ENCODE measurements at regions not wholly inside any gene's neighbourhood (a gene's known extent, or its start where the extent isn't known, plus 50 kb on each side); places are given as distances from the start of the nearest gene placed in this dataset.
A peak's percentile ranks its signal among the peaks of the same experiment; 100 is the strongest.
"Not testable (repeated sequence)": the region's sequence is repeated elsewhere in the genome, so short reads cannot be mapped to it uniquely, and the experiment has no call there.

DNA sequence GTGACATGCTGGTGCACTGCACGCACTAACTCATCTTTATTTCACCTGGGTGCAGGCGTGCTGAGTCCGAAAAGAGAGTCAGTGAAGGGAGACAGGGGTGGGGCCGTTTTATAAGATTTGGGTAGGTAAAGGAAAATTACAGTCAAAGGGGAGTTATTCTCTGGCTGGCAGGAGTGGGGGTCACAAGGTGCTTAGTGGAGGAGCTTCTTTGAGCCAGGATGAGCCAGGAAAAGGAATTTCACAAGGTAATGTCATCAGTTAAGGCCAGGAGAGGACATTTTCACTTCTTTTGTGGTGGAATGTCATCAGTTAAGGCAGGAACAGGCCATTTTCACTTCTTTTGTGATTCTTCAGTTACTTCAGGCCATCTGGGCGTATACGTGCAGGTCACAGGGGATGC is 1734.9 kb downstream of the SLITRK5 start:
- DNase-seq = not testable (repeated sequence)

GRCh38 chr13:89407357-89407756 is 1736.2 kb downstream of the SLITRK5 start:
- no peak for DNase-seq

GRCh38 chr13:89432997-89433396 is 1761.8 kb downstream of the SLITRK5 start:
- DNase-seq = no peak

GRCh38 chr13:89434624-89435023 is 1763.5 kb downstream of the SLITRK5 start:
- not testable (repeated sequence) for DNase-seq

DNA sequence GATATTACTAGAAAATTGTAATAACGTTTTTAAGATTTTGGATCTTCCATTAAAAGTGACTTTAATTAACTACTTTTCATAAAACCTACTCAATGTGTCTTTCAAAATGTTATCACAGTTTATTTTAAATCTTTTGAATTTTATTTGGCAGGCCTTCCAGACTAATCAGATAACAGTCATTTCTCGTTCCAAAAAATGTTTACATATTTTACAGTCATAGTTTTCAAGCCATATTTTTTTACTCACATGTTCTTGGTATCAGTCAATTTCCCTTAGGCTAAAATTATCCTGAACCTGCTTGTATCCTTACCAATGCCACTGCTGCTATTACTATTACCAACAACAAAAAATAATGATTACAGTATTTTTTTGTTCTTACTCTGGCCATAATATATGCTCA is 1783.5 kb downstream of the SLITRK5 start:
- DNase-seq = no peak

DNA sequence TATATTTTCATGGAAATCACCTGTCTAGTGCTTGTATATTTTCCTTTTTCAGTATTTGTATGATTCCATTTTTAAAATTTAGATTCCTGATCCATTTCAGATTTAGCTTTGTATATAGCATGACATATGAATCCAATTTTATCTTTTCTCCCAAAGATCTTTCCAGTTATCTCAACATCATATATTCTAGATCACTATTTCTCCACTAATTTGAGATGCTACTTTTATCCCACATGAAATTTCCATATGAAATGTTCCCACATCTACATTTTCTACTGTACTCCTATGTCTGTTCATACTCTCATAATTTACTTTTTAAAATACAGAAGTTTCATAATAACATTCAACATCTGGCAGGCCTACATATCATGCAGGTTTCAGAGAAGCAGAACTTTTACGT is 1784.1 kb downstream of the SLITRK5 start:
- no peak for DNase-seq

DNA sequence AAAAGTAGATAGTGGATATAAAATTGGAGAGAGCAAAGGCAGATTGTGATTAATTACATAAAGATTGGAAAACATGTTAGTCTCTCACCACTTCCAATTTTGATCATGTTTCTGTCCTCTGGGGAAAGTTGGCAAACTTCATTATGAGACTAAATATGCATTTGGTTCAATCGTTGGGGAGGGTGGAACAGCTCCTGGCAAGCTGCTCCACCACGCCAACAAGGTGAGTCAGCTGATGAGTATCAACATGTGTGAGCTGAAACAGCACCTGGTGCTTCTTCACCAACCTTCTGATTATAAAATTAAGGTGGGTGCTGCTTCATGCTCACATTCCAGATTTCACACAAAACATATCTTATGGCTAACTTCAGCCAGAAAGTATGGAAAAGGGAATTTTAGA is 1784.6 kb downstream of the SLITRK5 start:
- DNase-seq = no peak

DNA sequence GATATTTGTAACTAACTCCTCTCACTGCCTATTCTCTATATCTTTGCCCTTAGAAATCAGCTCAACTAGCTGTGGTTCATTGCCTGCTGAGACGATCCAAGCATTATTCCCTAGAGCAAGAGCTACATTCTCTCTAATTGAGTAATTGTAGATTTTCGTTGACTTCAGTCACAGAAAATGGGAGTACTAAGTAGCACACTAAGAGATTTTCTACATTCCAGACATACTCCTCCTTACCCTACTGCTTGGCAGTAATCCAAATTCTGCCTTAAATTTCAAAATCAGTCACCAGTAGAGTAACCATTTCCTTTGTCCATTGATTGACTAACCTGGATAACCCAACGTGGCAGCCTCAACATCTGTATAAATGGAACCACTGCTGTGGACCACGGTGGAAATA is 1786.8 kb downstream of the SLITRK5 start:
- DNase-seq = no peak

DNA sequence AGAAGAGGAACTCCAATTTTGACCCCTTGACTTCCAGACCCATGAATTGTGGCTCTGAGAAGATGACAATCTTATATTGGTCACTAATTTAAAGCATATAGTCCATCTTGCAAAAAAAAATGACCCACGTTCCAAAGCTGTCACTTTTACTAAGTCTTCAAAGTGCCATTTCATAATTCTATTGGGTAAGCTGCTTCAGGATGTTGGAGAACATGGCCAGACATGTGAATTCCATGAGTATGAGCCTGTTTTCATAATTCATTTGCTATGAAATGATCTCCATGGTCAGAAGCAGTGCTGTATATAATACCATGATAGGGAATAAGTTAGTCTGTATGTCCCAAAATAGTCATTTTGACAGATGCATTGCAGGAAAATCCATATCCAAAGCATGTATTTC is 1787.3 kb downstream of the SLITRK5 start:
- no peak for DNase-seq

DNA sequence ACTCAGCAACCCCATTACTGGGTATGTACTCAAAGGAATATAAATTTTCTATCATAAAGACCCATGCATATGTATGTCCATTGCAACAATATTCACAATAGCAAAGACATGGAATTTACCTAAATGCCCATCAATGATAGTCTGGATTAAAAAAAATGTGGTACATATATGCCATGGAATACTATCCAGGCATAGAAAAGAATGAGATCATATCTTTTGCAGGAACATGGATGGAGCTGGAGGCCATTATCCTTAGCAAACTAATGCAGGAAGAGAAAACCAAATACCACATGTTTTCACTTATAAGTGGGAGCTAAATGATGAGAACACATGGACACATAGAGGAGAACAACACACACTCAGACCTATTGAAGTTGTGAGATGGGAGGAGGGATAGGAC is 1789.7 kb downstream of the SLITRK5 start:
- DNase-seq = not testable (repeated sequence)

GRCh38 chr13:89465366-89465765 is 1794.2 kb downstream of the SLITRK5 start:
- DNase-seq = no peak

DNA sequence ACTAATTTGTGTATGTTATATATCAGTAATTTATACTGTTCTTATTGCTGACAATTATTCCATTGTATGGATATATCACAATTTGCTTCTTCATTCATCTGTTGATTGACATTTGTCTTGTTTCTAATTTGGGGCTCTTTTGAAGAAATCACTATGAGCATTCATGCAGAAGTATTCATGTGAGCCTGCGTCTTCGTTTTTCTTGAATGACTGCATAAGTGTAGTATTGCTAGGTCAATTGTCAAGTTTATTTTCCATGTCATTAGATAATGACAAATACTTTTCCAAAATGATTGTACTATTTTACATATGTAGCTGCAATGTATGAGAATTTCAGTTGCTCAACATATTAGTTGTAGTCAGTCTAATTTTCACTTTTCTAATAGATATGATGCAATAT is 1796.9 kb downstream of the SLITRK5 start:
- DNase-seq = no peak

GRCh38 chr13:89470901-89471300 is 1799.7 kb downstream of the SLITRK5 start:
- no peak for DNase-seq

GRCh38 chr13:89474432-89474831 is 1803.3 kb downstream of the SLITRK5 start:
- DNase-seq = no peak

DNA sequence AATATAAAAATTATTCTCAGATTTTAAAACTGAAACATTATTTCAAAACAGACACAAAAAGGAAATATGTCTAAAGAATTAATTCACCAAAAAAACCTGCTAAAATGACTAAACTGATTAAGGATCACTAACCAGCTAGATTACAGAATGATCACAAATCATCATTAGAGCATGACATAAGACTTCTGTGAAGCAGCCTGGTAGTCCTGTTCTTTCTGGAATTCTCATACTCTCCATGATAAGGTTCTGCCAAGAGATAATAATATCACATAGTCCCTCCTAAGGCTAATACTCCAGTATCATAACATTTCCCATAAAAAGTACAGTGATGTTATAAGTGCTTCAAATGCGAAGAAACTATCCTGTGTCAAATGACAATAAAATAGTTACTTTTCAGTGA is 1814.9 kb downstream of the SLITRK5 start:
- no peak for DNase-seq

GRCh38 chr13:89486709-89487108 is 1815.5 kb downstream of the SLITRK5 start:
- no peak for DNase-seq

DNA sequence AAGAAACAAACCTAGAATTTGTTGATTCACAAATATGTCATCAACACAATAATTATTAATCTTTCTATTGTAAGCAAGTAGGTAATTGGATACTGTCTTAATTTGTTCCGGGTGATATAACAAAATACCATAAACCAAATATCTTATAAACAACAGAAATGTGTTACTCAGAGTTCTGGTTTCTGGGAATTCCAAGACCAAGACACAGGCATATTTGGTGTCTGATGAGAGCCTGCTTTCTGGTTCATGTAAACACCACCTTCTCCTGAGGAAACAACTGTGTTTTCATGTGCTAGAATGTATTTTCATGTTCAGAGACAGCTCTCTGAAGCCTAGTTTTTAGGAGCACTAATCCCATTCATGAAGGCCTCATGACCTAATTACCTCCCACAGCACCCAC is 1819.5 kb downstream of the SLITRK5 start:
- DNase-seq = no peak

- DNase-seq = no peak
These were observed 1825.3 kb downstream of the SLITRK5 start for GRCh38 chr13:89496478-89496877.

GRCh38 chr13:89497658-89498057 is 1826.5 kb downstream of the SLITRK5 start:
- no peak for DNase-seq

- no peak for DNase-seq
These were observed 1831.1 kb downstream of the SLITRK5 start for GRCh38 chr13:89502286-89502685.

DNA sequence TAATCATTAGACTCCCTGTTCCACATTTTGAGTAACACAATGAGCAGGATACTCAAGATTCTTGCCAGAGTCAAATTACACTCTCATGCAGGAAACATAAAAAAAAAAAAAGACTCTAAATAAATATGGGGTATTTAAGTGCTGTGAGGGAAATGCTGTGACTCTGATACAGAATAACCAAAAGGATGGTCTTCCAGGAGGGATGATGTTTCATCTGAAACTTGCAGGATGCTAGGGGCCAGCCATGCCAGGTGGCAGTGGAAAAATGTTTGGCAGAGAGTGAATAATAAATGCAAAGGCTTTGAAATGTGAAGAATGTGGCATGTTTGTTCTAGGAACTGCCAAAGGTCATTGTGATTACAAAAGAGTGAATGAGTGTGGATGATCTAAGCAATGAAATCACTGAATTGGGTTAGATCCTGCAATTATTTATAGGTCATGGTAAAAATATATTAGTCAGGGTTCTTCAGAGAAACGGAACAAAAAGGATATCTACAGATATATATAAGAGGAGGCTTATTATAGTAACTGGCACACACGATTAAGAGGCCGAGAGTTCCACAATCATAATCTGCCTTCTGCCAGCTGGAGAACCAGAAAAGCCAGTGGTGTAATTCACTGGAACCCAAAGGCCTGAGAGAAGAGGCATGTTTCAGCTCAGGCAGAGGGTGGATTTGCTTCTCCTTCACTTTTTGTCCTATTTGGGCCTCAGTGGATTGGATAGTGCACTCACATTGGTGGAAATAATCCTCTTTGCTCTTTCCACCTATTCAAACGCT is 1832.8 kb upstream of the MIR17HG start:
- peak; percentile 29 for DNase-seq

GRCh38 chr13:89515948-89516347 is 1831.5 kb upstream of the MIR17HG start:
- no peak for DNase-seq

- no peak for DNase-seq
These were observed 1829.0 kb upstream of the MIR17HG start for GRCh38 chr13:89518289-89519077.

DNA sequence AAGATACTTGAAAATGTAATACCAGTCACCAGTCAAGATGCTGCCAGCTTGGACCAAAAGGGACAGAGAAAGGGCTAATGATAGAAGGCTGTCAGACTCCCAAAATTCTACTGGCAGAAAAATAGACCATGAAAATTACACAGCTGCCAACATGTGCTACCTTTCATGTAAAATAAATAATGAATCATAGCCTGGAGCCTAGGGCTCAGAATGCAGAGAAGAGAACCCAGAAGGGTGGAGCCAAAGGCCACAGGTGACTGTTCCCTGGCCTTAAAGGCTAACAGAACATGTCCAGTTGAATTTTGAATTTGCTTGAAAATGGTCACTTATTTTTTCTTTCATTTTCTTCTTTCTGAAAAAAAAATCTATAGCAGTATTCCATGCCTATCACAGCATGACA is 1827.0 kb upstream of the MIR17HG start:
- DNase-seq = no peak
